HG03439 (cell line): ENCODE measurements at regions not wholly inside any gene's neighbourhood (a gene's known extent, or its start where the extent isn't known, plus 50 kb on each side); places are given as distances from the start of the nearest gene placed in this dataset.
"Not testable (repeated sequence)": the region's sequence is repeated elsewhere in the genome, so short reads cannot be mapped to it uniquely, and the experiment has no call there.

Experiments
- ATAC-seq: cut with Tn5 transposase; IDR thresholded peaks from one replicate; pipeline ENCODE4 v1.9.1; 2021; ENCODE audit warnings: mild to moderate bottlenecking, moderate library complexity; ENCODE audit not compliant: unreplicated experiment

DNA sequence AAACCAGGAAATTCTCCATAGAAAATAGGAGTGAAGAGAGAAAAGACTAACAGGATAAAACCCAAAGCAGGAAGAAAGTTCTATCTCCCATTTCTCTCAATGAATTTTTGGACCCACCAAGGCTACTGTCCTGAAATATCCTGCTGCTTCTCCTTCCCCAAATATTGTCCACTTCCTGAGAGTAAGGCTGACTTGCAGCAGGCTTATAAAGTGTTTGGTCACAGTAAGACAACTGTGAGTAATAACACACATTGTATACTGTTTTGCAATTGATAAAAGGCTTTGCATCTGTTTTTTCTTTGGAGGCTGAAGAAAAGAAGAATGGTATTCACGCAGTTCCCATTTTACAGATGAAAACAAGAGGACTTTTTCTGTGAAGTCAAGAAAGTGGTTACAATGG lies 52.8 kb downstream of the FOXD4L6 start:
- not testable (repeated sequence) for ATAC-seq

DNA sequence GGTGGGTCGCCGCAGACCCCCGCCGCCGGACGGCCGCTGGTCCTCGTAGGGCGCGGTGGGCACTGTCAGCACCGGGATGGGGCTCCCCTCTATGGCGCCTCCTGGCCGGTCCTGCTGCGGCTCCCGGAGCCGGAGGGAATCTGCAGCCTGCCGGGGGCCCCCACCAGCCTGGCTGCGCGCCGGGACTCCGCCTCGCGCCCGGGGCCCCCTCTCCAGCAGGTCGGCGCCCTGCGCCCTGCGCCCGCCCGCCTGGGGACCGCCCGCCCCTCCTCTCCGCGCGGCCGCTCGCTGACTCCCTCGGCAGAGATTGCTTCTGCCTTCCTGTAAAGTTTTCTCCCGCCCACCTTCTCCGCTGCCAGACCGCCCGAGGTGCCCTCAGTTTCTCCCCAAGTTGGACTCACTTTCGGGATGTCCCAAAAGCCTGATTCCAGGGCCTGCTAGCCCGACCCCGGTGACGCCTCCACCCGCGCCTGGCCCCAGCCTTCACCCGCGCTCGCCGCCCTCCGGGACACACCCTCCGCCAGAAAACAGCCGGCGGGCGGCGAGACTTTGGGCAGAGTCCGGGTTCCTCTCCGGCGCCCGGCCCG lies 54.0 kb downstream of the FOXD4L6 start:
- peak; percentile 82 for ATAC-seq

DNA sequence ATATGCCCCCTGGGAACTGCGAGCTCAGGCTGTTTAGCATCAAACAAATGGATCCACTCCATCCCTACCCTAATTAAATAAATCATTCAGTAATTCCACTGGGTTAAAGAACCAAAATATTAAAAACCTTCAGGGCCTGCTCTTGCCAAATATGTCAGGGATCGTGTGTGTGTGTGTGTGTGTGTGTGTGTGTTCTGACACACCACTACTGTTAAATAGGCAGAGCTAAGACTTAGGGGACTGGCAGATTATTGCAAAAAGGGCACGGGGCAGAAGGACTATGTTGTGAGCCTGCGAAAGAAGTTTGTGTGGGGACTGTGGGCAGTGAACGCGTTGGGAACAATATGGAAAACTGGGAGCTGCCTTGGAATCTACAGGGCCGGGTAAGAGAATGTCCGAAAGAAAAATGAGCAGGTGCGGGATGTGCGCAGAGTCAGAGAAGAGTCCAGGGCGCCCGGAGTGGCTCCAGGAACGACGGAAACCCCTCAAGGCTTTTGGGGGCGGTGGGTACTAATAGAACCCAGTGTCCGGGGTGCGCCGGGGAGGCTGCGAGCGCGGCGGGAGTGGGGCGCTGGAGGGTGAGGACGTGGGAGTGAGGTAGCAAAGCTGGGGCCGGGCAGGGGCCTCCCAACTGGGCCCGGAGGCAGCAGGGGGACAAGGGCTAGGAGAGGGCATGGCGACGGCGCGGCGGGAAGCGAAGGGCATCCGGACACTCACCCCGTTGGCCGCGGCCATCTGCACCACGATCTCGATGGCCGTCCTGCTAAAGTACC lies 54.8 kb downstream of the FOXD4L6 start:
- ATAC-seq: not testable (repeated sequence)

DNA sequence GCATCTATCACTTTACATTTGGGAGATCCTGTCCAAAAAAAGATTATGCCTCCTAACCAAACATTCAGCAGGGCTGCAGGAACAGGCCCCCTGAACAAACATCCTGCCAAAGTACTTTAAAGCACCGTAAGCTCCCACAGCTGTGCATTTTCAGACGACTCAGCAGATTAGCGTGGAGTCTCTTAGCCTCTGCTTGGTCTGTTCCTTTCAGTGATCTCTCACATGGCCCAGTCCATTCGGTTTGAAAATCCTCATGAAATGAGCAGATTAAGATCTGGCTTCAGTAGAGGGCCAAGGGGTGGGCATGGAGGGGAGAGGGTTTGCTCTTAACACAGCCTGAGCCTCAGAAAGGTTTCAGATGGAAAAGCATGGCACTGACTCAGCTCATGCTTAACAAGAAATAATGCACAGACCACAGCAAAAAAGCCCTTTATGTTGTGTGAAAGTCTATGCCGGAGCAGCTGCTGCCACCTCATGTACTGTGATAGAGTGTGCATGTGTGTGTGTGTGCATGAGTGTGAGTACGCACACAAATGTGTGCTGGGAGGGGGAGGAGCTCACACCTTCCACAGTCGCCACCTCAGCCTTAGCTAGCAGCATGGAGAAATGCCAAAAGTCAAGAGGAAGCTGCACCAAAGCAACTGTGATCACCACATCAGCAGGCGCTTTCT lies 64.2 kb downstream of the FOXD4L6 start:
- ATAC-seq: peak; percentile 45

DNA sequence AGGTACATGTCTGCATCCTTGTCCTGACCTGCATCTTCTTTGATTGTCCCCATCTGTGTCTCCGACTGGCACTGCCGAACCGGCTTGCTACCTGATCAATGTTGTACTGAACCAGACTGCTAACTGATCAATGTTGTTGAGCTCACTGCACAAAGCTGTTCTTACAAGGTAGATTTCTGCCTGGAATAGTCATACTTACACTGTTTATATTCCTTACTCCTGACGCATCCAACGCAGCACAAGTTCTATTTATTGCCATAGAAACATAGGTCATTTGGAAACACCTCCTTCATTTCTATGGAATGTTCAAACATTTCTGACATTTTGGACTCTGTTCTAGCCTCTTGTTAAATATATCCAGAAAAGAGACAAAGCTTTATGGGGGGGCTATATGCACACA lies 65.2 kb downstream of the FOXD4L6 start:
- ATAC-seq: not testable (repeated sequence)

DNA sequence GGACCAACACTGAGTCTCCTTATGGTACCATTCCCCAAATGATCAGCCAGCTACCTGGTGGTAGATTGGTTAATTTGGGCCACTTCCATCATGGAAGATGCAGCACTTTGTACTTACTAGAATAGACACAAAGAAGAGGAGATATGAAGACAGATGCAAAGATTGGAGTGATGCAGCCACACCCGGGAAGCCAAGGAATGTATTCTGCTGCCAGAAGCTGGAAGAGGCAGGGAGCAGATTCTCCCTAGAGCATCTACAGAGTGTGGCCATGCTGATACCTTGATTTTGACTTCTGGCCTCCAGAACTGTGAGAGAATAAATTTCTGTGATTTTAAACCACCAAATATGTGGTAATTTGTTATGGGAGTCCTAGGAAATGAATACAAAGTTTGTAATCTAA lies 68.9 kb downstream of the FOXD4L6 start:
- not testable (repeated sequence) for ATAC-seq

DNA sequence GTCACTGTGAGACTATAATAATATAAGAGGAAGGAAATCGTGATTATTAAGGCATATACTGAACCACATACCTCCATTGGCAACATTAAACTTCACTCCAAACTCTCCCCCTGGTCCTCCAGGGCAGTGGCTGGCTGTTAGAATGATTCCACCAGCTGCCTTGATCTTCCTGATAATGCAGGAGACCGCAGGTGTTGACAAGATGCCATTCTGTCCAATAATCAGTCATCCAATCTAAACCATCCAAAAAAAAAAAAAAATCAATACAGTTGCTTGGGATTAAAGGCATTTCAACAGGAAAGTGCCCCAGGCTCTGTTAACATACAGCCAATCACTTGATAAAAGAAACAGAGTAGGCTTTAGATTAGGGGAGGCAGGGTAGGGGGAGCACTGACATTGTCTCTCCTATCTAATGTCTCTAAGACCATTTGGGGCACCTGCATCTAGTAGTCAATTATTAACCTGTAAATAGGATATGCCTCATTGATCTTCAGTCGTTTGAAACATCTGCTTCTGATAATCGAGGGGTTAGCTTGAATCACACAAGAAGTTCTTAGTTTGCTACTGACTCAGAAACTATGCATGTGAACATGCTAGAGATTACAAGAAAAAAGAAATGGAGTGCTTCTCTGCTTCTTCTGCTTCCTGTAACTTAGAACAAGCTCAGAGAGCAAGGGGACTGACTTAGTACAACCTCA lies 74.7 kb downstream of the FOXD4L6 start:
- not testable (repeated sequence) for ATAC-seq

DNA sequence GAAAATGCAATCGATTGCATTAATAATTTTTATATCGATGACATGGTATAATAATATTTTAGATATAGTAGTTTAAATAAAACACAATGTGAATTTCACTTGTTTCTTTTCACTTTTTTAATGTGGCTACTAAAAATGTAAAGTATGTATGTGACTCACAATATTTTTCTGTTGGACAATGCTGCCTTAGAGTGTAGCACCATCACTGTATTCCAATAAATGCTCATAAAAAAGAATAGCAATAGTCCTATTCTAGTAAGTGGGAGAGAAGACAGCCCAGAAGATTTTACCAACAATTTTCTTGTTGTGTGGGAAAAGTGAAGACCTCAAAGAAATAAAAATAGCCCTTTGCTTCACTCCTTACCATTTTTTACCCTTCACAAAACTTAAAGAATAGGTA lies 79.8 kb downstream of the FOXD4L6 start:
- ATAC-seq: not testable (repeated sequence)

DNA sequence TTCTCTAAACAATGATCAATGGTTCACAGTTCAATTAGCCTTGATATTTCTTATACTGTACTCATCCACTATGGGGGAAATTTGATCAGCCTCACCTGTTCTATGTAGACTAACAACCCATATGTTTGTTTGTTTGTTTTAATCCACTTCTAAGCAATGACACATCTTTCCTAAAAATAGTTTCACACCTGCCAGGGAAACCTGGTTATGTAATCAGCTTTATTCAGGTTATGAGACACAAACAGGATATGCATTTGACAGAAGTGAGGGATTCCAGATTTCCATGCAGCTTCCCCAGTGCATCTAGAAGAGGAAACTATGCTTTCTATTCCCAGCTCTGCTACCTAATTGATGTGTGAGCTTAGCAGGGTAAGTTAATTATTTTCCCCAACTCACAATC lies 80.7 kb downstream of the FOXD4L6 start:
- ATAC-seq: not testable (repeated sequence)

DNA sequence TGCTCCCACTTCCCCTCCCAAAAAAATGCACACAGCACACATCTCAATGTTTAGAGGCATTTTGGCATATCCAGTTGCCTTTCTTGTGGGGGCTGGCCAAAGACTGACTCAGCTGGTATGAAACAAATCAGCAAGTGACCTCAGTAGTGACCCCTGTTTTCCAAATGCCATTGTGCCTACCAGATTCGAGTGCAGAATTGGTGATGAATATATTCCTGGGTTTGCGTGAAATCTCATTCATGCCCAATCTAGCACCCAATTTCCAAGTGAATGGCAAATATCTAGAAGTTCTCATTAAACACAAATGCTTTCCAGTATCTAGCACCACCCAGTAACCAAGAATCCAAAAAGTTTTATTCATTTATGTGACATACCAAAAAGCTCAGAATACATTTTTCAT lies 83.6 kb downstream of the FOXD4L6 start:
- ATAC-seq: not testable (repeated sequence)

DNA sequence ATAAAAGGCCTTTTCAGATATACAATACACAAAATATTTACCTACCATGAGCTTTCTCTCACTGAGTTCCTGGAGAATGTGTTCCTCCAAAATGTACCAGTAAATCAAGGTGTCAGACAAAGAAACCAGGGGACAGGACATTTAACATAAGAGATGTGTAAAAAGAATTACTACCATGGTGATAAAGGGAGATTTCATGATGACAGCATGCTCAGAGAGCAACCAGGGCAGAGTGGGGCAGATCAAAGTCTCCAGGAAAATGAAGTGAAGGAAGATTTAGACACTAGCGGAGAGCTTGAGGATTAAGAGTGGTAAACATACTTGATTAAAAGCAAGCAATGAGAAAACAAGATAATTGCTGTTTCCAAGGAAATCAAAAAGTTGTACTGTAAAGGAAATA lies 85.0 kb downstream of the FOXD4L6 start:
- not testable (repeated sequence) for ATAC-seq

DNA sequence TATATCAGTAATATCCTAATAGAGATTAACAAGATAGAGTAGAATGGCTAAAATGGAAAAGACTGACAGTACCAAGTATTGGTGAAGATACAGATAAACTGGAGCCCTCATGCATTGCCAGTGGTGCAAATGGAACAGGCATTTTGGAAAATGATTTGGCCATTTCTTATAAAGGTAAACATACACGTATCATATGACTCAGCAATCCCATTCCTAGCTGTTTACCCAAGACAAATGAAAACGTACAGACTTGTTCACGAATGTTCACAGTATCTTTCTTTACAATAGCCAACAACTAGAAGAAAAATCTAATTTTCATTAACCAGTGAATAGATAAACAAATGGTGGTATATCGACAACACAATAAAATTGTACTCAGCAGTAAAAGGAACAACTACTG lies 86.4 kb downstream of the FOXD4L6 start:
- not testable (repeated sequence) for ATAC-seq

DNA sequence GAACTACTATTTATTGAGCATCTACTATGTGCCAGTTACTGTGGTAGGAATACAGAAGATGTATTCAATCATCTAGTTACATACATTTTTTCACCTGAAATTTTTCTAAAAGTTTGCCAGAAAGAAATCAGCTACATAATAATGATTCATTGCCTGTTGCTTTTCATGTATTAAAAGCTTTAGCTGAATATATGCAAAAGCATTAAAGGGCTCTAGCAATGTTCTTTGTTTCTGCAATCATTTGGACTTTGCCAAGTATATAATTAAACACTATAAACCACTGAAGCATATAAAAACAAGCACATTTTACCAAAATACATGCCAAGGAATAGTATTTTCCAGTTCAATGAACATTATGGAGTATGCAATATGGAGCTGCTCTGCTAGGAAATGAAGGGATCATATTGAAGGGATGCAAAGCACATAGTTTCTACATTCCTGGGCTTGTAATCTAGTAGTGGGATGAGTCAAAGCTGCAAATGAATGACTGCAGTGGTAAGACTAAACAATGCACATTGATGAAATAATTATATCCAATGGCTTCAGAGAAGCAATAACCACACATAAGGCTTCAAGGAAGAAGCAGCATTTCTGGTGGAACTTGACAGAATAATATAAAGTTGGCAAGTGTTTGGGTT lies 87.7 kb downstream of the FOXD4L6 start:
- ATAC-seq: not testable (repeated sequence)

DNA sequence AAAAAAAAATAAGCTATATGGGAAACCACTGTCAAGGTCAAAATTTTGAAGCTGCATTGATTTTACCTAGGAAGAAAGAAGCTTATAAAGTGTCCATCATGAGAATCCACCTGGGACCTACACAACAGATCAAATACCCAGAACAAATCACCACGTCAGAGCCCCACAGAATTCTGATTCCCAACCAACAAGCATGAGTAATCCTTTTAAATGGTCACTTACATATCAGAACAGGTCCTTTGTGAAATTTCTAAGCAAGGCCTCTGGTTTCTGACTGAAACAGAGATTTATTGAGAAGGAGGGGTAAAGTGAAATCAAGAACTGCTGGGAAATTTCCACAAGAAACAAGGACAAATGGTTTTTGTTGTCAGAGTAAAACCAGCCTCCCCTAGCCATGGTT lies 93.2 kb downstream of the FOXD4L6 start:
- not testable (repeated sequence) for ATAC-seq

DNA sequence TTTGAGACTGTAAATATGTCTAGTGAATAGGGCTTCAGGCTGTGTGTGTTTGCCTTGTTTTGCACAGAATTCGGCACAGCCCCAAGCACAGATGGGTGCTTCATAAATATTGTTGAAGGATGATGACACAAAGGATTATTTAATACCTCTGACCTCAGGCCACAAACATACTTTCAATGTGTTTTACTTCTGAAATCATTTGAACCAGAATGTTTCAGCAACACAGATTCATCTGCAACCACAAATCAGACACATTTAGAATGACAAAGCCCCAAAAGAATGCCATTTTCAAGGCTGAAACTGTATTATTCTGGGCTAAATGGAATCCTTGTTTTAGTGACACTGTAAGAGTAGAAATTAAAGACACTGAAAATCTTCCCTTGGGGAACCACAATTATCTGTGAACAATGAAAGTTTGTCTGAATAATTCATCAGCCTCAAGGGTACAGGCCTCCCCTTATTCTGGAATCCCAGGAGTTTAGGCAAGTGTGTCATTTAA lies 93.7 kb downstream of the FOXD4L6 start:
- ATAC-seq: not testable (repeated sequence)

DNA sequence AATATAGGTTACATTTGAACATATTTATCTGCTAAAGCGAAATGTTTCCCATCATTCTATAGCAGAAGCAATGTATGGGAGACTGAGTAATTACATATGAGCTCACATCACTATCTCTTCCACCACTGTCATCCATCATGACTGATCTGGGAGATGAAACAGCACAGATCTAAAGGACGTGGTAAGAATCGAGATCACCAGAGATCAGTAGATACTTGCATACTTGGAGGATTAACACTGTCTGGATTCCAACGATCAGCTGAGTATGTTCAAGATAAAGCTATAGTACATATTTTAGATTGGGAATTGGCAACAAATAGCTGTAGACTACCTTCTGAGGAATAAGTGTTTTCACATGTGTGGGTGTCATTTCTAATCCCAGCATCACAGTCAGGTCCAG lies 94.6 kb downstream of the FOXD4L6 start:
- not testable (repeated sequence) for ATAC-seq

DNA sequence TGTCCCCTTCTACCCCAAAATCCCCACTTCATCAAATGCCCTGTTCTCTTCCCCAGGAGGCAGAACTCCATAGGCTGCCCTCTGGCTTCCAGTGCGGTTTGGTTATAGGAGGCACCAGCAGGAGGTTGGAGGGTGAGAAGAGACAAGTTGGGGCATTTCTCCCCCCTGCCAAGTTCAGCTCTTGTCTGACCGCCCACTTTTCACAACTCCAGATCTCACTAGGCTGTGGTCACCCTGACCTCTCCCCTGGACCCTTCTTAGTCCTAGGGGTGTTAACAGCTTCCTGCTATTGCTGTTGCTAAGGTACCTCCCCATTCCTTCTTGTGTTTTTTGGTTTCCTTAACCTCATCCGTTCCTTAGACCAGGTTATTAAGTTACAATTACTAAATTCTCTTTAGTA lies 95.1 kb downstream of the FOXD4L6 start:
- not testable (repeated sequence) for ATAC-seq

DNA sequence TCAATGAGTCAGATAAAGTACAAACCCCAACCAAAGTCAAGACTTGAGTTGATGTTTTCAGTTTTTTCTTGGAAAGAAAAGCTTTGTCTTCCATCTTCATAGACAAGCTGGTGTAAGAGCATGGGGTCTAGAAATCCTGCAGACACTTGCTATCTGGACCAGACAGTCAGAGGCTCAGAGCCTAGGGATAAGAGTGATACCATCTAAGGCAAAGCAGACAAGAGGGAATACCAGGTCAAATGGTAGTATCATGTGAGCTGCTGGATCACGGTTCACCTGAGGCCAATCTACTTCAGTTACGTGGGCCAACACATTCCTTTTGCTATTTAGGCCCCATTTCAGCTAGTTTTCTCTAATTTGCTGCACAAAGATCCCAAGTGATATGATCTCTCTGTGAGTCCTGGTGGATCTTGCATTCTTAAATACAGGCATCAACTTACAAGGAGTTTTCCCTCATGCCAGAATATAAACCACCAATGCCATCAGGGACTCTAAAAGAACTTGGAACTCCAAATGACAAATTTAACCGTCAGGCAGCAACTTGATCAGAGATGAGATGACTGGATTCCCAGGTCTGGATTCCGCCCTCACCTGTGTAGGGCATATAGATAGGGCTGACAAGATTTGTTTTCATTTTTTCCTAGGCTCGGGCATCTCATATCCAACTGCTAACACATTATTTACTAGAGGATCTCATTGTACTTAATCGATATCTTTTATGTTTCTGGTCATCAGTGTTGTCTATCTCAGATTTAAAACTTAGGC lies 101.4 kb downstream of the FOXD4L6 start:
- not testable (repeated sequence) for ATAC-seq

DNA sequence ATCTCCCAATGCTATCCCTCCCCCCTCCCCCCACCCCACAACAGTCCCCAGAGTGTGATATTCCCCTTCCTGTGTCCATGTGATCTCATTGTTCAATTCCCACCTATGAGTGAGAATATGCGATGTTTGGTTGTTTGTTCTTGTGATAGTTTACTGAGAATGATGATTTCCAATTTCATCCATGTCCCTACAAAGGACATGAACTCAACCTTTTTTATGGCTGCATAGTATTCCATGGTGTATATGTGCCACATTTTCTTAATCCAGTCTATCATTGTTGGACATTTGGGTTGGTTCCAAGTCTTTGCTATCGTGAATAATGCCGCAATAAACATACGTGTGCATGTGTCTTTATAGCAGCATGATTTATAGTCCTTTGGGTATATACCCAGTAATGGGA lies 106.1 kb downstream of the FOXD4L6 start:
- not testable (repeated sequence) for ATAC-seq
